Loucy (cell line): ENCODE measurements at regions not wholly inside any gene's neighbourhood (a gene's known extent, or its start where the extent isn't known, plus 50 kb on each side); places are given as distances from the start of the nearest gene placed in this dataset.

Source experiments
- H2AFZ ChIP-seq: fragments of 200-600 bp; sonication (generic); 2 replicates; pipeline ENCODE4 v1.6.0; 2016; ENCODE audit warnings: antibody characterized with exemption, mild to moderate bottlenecking, low read length, moderate library complexity
- H3F3A ChIP-seq: fragments of 200-600 bp; 2 replicates; pipeline ENCODE4 v1.6.0; 2016; ENCODE audit warnings: antibody characterized with exemption, low read depth, mild to moderate bottlenecking
- H3K27me3 ChIP-seq: fragments of 200-600 bp; sonication (generic); 2 replicates; pipeline ENCODE4 v1.6.1; 2014; ENCODE audit warnings: low read length, mild to moderate bottlenecking; ENCODE audit not compliant: insufficient read depth, poor library complexity, severe bottlenecking
- H3K36me3 ChIP-seq: fragments of 200-600 bp; sonication (generic); 2 replicates; pipeline ENCODE4 v1.6.1; 2016; ENCODE audit warnings: low read length; ENCODE audit not compliant: insufficient read depth
- H3K4me1 ChIP-seq: fragments of 200-600 bp; sonication (generic); 2 replicates; pipeline ENCODE4 v1.5.1; 2014; ENCODE audit warnings: low read length, mild to moderate bottlenecking; ENCODE audit not compliant: insufficient read depth, poor library complexity, severe bottlenecking
- H3K4me2 ChIP-seq: fragments of 200-600 bp; sonication (generic); 2 replicates; pipeline ENCODE4 v1.6.0; 2014; ENCODE audit warnings: antibody characterized with exemption, low read length, low read depth, mild to moderate bottlenecking; ENCODE audit not compliant: poor library complexity, severe bottlenecking
- H3K4me3 ChIP-seq: fragments of 200-600 bp; sonication (generic); 2 replicates; pipeline ENCODE4 v1.5.1; 2014; ENCODE audit warnings: low read length, mild to moderate bottlenecking, mixed read lengths; ENCODE audit not compliant: poor library complexity, severe bottlenecking
- H3K79me2 ChIP-seq: fragments of 200-600 bp; sonication (generic); 2 replicates; pipeline ENCODE4 v1.6.1; 2014; ENCODE audit warnings: low read length; ENCODE audit not compliant: insufficient read depth
- H3K9ac ChIP-seq: fragments of 200-600 bp; sonication (generic); 2 replicates; pipeline ENCODE4 v1.6.0; 2014; ENCODE audit warnings: mild to moderate bottlenecking, low read depth, low read length, moderate library complexity; ENCODE audit not compliant: poor library complexity, severe bottlenecking
- H3K9me2 ChIP-seq: fragments of 200-600 bp; sonication (generic); replicated peaks from 2 replicates; pipeline ENCODE4 v1.6.1; 2016; ENCODE audit warnings: low read depth, low read length, mixed read lengths
- H3K9me3 ChIP-seq: fragments of 200-600 bp; sonication (generic); 2 replicates; pipeline ENCODE4 v1.6.1; 2014; ENCODE audit warnings: mild to moderate bottlenecking, antibody characterized with exemption, low read length, low read depth; ENCODE audit not compliant: insufficient read depth
- H4K20me1 ChIP-seq: fragments of 200-600 bp; sonication (generic); 2 replicates; pipeline ENCODE4 v1.6.0; 2014; ENCODE audit warnings: antibody characterized with exemption, low read length, mild to moderate bottlenecking; ENCODE audit not compliant: insufficient read depth, poor library complexity, severe bottlenecking
- EZH2phosphoT487 ChIP-seq: fragments of 200-600 bp; IDR thresholded peaks from 2 replicates; pipeline ENCODE4 v1.6.1; 2018; ENCODE audit warnings: antibody characterized with exemption, mild to moderate bottlenecking, moderate library complexity, borderline replicate concordance
- TF ChIP-seq, protein P1 (sequence below): fragments of 200-600 bp; sonication (generic); conservative IDR thresholded peaks from 2 replicates; pipeline ENCODE4 v1.5.1; 2014; ENCODE audit warnings: mild to moderate bottlenecking, antibody characterized with exemption, low read length

DNA sequence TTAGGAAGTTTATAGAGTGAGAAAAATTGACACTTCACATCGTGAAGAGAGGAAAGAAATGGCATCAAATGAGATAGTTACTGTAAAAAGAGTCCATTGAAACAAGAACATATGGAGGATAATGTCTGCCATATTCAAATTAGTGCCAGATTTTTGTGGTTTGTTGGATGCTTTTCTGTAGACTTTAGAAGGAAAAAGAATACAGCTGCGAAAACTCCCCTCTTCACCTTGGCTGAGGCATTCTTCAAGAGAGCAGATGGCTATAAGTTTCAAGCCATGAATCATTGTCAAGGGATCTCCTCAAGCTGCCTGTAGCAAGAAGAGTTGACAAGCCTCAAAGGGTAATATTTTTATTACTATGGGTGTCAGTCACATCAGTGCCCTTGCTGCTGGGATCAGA is 507.4 kb upstream of the RAG2 start:
- Histone ChIP-seq H3K9me3 (no peaks in the 10 kb centered on the region), H3K27me3 (no peaks in the 10 kb centered on the region), H3K4me3 (no peak overlapping the region), H3K9me2 (no peaks in the 10 kb centered on the region), H3K36me3 (no peaks in the 10 kb centered on the region), H3K4me1 (no peaks in the 10 kb centered on the region), H3K4me2 (no peak overlapping the region), H3K79me2 (no peaks in the 10 kb centered on the region), H4K20me1 (no peaks in the 10 kb centered on the region), H3K9ac (no peak overlapping the region), H2AFZ (no peak overlapping the region), H3F3A (no peaks in the 10 kb centered on the region)
- TF ChIP-seq EZH2phosphoT487: no peak
- TF ChIP-seq, protein P1, sequence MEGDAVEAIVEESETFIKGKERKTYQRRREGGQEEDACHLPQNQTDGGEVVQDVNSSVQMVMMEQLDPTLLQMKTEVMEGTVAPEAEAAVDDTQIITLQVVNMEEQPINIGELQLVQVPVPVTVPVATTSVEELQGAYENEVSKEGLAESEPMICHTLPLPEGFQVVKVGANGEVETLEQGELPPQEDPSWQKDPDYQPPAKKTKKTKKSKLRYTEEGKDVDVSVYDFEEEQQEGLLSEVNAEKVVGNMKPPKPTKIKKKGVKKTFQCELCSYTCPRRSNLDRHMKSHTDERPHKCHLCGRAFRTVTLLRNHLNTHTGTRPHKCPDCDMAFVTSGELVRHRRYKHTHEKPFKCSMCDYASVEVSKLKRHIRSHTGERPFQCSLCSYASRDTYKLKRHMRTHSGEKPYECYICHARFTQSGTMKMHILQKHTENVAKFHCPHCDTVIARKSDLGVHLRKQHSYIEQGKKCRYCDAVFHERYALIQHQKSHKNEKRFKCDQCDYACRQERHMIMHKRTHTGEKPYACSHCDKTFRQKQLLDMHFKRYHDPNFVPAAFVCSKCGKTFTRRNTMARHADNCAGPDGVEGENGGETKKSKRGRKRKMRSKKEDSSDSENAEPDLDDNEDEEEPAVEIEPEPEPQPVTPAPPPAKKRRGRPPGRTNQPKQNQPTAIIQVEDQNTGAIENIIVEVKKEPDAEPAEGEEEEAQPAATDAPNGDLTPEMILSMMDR: no peak

DNA sequence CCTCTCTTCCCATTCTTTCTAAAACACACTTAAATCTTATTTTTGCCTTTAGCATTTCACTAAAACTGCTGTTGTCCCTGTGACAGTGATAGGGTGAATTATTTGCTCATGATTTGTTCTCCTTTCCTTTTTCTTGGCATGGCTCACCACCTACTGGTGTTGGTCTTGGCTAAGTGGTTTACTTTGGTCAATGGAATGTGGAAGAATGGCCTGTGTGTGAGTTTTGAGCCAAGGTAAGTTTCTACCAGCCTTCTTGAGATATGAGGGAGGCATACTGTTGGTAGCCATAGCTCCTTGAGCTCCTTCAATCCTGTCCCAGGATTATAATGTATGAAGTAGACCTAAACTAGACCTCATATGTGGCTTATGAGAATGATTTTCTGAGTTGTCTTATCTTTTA is 506.3 kb upstream of the RAG2 start:
- Histone ChIP-seq H2AFZ (no peak overlapping the region), H3K79me2 (no peaks in the 10 kb centered on the region), H3K4me3 (no peak overlapping the region), H3K4me1 (no peaks in the 10 kb centered on the region), H3F3A (no peaks in the 10 kb centered on the region), H4K20me1 (no peaks in the 10 kb centered on the region), H3K9me3 (no peaks in the 10 kb centered on the region), H3K4me2 (no peak overlapping the region), H3K36me3 (no peaks in the 10 kb centered on the region), H3K9ac (no peak overlapping the region), H3K9me2 (no peaks in the 10 kb centered on the region), H3K27me3 (no peaks in the 10 kb centered on the region)
- TF ChIP-seq, protein P1: no peak
- TF ChIP-seq EZH2phosphoT487: no peak

DNA sequence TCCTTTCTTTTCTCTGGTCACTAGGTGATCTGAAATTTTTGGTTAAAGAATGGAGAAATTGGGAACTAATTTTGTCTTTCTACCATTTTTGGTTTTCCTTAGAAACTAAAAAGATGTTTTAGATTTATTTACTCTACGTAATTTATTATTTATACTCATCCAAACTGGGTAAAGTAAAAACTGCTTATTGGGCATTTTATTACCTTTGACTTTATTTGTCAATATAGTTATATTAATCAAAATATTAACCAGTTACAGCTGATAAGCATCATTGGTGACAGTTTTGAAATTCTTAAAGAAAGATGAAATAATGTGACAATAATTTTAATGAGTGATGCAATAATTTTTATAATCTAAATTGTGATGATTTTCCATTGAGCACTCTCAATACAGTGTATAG is 502.0 kb upstream of the RAG2 start:
- Histone ChIP-seq H3K9me3 (no peaks in the 10 kb centered on the region), H4K20me1 (no peaks in the 10 kb centered on the region), H3F3A (no peaks in the 10 kb centered on the region), H3K27me3 (no peaks in the 10 kb centered on the region), H3K9me2 (no peaks in the 10 kb centered on the region), H3K4me1 (no peaks in the 10 kb centered on the region), H3K4me3 (no peak overlapping the region), H3K4me2 (no peak overlapping the region), H3K36me3 (no peaks in the 10 kb centered on the region), H2AFZ (no peak overlapping the region), H3K9ac (no peak overlapping the region), H3K79me2 (no peaks in the 10 kb centered on the region)
- TF ChIP-seq, protein P1: no peak
- TF ChIP-seq EZH2phosphoT487: no peak
